ENCODE measurements at regions not wholly inside any gene's neighbourhood (a gene's known extent, or its start where the extent isn't known, plus 50 kb on each side); places are given as distances from the start of the nearest gene placed in this dataset.
"Not testable (repeated sequence)": the region's sequence is repeated elsewhere in the genome, so short reads cannot be mapped to it uniquely, and the experiment has no call there.

DNA sequence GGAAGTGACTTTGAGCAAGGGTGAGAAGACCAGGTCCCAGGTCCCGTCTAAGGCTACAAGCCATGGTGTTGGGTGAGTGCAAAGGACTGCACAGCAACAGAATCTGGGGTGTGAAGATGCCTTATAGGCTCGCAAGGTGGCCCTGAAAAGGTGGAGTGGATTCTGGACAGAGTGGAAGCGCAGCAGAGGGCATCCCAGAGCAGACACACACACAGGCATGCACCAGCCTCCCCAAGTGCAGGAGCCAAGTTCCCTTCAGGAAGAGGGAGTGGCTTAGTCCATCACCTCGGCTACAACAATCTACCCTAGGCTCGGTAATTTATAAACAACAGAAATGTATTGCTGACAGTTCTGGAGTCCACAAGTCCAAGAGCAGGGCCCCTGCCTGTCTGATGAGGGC, 180.1 kb upstream of the PDE10A start:
- DNase-seq = no peak

DNA sequence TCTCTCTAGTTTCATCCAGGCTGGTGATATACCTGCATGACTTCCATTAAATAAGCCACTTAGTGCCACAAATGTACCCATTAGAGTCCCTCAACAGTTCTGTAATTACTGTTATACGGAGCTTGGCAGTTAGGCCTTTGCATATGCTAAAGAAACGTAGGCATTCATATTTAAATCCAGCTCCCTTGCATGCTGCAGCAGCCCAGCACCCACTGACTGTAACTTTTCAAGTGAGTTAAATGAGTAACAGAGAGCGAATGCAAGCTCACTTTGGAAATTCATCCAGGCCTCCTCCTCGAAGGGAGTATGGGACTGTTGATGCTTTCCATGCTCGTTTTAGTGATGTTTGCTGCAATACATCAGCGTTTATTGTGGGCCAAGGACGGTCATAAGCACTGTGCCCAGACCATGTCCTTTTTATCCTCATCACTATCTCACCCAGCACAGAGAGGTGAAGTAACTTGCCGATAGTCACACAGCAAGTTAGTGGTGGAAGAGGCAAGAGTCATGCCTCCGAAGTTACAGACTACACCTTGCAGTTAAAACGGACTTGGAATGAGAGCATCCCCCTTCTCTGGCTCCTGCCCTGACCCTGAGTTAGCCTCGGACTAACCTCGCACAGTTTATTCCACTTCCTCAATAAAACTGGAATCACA, 179.4 kb upstream of the PDE10A start:
- DNase-seq = no peak

GRCh38 chr6:165841153-165841558, 178.1 kb upstream of the PDE10A start:
- DNase-seq = no peak

- DNase-seq = peak; percentile 49
These were observed 175.1 kb upstream of the PDE10A start for GRCh38 chr6:165837948-165838745.

- DNase-seq = not testable (repeated sequence)
These were observed 173.6 kb upstream of the PDE10A start for GRCh38 chr6:165836648-165837047.

DNA sequence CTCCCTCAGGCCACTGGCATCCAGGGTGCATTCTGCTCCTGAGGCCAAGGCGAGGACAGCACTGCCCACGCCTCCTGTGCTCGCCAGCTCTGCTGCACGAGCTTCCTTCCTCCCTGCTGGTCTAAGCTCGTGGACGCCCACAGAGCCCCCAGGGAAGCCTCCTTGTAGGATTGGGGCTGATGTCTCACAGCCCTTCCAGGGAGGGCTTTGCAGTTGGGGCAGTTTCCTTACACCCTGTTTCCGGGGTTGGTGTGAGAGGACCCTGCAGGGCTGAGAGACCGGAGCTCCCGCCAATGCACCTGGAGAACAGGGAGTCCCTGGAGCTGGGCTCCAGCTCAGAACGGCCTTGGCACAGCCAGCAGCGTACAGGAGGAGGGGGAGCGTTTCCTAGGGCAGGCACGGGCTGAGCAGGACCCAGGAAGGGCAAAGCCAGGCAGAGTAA, 172.4 kb upstream of the PDE10A start:
- no peak for DNase-seq

DNA sequence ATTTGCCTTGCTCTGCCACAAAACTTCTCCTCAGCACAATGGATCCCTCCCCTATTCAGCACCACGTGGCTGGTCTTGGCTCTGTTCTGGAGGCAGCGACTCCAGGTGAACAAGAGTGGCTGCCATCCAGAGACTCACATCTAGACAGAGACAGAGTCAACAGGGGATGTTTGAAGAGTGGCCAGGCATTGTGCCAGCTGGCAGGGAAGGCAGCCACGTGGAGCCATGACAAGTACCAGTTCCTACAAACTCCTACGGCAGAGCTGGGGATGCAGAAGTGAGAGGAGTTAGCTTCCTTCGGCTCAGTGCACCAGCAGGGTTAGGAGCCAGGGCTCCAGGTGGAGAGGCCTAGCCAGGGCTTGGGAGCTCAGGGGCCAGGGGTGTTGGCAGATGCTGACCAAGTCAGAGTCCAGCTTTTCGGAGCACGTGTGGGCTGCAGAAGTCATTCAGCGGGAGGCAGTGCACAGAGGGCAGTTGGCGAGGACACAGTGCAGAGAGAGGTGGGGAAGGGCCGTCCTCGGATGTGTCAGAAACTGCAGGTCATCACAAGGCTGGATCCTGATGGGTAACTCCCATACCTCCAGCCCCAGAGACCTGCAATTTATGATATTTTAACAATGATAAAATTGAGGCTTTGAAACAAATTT, 171.7 kb upstream of the PDE10A start:
- no peak for DNase-seq

DNA sequence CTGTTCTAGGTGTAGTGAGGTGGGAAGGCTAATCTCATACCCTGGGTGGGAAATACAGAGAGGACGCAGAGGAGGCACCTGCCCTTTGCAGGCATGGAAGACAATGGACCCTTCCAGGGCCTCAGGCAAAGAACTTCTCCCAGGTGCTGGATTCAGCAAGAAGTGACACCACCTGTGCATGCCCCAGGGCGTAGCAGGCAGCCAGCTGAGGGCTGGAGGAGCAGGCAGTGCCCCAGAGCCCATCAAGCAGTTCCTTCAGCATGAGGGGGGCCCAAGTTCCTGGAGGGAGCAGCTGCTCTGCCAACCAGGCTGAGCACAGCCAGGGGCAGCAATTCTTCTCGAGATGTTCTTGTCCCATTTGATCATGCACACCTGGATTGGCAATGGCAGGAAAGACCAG, 170.3 kb upstream of the PDE10A start:
- DNase-seq = no peak

DNA sequence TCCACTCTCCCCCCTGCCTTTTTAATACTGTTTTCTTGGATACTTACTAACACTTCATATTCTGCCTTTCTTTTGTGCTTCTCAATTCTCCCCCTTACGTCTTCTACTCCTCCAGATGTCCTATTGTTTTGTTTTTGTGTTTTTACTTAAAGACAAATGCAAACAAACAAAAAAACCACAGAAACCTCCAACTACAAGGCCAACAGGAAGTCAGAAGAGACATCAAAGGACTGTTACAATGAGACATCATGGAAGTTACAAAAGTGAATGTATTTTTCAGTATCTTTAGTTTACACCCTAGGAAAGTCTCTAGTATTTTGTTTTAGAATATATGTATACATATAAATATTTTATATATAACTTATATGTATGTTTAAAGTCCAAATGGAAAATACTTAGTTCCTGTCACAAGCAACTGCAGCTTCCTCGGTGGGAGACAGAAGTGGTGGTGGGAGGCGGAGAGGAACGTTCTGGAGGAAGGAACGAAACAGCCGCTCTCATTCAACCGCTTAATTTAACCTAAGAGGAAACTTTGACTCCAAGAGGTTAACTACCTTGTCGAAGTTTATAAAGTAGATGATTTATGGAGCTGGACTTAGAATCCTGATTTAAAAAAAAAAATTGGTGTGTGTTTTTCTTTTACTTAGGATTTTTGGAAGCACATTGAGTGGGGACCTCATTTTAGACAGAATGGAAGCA, 168.9 kb upstream of the PDE10A start:
- DNase-seq = no peak

GRCh38 chr6:165830761-165831160, 167.7 kb upstream of the PDE10A start:
- no peak for DNase-seq

- no peak for DNase-seq
These were observed 166.3 kb upstream of the PDE10A start for GRCh38 chr6:165829376-165829775.

DNA sequence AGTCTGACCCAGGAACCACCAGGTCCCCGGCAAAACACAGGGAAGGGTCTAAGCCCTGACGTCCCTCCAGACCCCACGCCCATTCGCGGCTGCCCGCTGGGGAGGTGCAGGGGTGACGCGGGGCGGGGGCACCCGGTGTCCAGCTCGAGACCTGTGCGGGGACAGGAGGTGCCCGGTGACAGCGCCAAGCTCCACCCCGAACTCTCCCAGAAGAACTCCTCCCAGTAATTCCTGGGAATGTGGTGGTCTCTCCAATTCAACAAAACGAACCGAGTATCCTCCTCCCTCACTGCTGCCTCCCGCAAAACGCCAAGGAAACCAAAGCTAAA, 164.1 kb upstream of the PDE10A start:
- no peak for DNase-seq

- no peak for DNase-seq
These were observed 163.6 kb upstream of the PDE10A start for GRCh38 chr6:165826487-165827189.

DNA sequence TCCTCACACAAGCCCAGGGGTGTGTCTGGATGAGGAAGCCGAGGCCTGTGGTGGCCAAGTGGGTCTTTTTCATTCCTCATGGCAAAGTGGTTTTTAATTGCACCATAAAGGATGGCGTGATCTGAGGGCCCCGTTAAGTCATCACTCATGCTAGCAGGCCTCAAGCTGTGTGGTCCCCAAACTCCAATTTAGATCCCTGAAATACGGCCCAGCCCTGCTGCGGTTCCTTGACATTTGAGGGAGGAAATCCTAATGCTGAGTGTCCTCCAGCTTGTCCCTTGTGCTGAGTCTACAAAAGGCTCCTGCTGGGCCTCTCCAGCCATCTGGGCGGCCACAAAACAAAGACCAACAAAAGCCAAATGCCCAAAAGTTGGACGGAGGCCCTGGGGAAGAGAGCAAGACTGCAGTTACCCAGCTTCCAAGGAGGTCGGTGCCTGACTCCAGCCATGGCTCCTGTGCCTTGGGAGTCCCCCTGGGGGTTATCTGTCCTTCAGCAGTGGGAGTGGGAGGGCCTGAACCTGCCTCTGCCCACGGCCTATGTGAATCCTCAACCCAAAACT, 162.3 kb upstream of the PDE10A start:
- DNase-seq = no peak

DNA sequence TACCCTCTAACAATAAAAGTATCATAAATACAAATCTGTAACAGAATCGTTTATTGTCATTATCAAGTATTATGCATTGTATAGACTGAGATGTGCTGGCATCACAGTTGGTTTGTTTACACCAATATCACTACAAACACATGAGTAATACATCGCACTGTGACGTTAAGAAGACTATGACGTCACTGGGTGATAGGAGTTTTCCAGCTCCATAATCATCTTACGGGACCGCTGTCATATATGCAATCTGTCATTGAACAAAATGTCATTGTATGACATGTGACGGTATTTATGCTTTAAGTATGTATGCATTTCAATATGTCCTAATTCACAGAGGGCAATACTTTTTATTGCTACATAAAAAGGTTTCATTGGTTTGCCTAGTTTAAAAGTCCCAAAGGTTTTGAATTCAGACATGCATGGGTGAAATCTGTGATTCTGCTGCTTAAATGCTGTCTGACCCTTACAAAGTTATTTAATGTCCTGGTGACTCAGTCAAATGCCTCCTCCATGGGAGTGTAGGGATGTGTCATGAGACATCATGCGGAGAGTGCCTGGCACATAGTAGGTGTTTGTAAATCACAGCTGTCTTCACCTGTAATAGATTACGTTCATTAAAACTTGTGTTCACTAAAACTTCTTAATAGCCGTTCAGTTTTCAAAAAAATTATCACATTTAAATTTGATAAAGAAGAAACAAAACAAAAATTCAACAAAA, 160.7 kb upstream of the PDE10A start:
- no peak for DNase-seq

- DNase-seq = no peak
These were observed 159.5 kb upstream of the PDE10A start for GRCh38 chr6:165822501-165822900.

GRCh38 chr6:165821754-165822153, 158.7 kb upstream of the PDE10A start:
- DNase-seq = no peak

DNA sequence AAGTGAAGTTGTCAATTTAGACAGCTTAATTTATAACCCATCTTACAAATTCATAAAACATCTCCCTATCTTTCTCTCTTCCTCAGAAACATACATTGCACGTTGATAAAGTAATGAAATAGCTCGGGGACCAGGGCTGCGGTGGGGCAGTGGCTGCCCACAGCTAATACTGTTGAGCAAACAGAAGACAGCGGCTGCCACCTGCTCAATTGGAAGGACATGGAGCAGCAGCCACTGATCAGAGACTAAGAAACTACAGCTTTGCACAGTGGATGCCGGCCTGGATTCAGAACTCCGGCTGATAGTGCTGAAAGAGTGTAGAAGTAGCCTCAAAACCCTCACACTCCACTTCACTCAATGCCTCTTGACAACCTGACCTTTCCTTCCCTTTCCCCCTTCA, 157.9 kb upstream of the PDE10A start:
- DNase-seq = no peak

DNA sequence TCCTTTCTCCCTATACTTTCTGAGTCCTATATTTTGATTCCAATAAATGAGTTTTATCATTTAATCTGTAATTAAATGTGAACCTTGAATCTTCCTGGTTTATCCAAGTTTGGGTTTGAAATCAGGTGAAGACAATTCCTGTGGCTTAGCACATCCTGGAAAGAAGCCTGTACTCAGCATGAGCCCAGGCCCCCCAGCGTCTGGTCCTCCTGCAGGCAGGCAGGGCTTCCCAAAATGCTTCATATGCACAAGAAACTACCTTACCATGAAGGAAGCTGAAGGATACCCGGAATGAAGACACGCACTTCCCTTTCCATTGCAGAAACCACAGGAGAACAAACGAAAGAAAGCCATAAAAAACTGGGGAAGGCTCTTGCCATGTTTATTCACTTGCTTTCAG, 157.4 kb upstream of the PDE10A start:
- DNase-seq = no peak

DNA sequence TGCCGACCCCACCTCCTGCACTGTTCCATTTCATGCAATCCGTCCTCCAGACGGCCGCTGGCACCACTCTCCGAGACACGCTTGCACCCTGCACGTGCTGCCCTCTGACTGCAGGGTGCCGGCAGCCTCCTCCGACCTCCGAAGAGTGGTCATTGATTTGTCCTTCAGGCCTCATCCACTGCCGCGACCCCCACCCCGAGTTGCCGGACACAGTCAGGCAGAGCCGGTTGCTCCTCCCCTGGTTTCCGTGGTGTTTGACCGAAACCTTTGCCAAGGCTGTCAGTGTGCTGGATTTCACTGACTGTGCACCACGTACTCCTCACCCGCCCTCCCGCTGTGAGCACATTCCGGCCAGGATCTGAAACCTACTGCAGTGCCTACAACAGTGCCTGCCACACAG, 156.4 kb upstream of the PDE10A start:
- DNase-seq = no peak

DNA sequence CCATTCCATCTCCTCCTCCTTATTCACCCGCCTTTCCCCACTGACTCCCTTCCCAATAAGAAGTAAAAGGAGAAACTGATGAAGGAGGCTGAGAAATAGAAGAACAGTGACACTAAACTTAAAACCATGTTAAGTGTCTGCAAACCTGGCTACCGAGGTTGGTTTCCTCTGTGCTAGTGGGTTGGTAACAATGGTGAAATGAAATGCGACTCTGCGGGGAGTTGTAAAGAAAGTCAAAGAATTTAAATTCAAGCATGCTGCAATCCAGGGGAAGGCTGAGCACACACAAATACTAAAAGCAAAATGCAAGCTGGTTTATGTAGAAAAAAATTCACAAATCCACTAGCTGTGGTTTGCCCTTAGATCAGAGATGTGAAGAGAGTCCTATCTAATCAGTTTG, 155.2 kb upstream of the PDE10A start:
- DNase-seq = no peak

GRCh38 chr6:165817771-165818170, 154.7 kb upstream of the PDE10A start:
- DNase-seq = no peak
